Stomach (tissue), 4 donors: ENCODE measurements at regions not wholly inside any gene's neighbourhood (a gene's known extent, or its start where the extent isn't known, plus 50 kb on each side); places are given as distances from the start of the nearest gene placed in this dataset.
"Not testable (repeated sequence)": the region's sequence is repeated elsewhere in the genome, so short reads cannot be mapped to it uniquely, and the experiment has no call there.

Experiments used
- CTCF ChIP-seq, 7 experiments: fragments of 450-650 bp in 4 of 7; fragments of 200-600 bp in 3 of 7; sonication (generic) in 3 of 7; IDR thresholded peaks; one replicate each; pipeline ENCODE4 v1.5.1; 2016 to 2019; ENCODE audit warnings: antibody characterized with exemption in 7 of 7, control low read depth in 2 of 7, mild to moderate bottlenecking in 1 of 7
- EP300 ChIP-seq: sonication (generic); formaldehyde crosslinking; IDR thresholded peaks from one replicate; pipeline ENCODE4 v1.6.1; 2017; ENCODE audit warnings: antibody characterized with exemption
- POLR2A ChIP-seq, 4 donors: fragments of 450-650 bp; IDR thresholded peaks; one replicate each; pipeline ENCODE4 v1.6.1; 2016; ENCODE audit warnings: antibody characterized with exemption in 4 of 4, control low read depth in 2 of 4, mild to moderate bottlenecking in 1 of 4, moderate library complexity in 1 of 4
- POLR2AphosphoS5 ChIP-seq, 3 donors: sonication (generic); formaldehyde crosslinking; IDR thresholded peaks; one replicate each; pipeline ENCODE4 v1.6.1; 2016; ENCODE audit warnings: antibody characterized with exemption in 3 of 3

GRCh38 chr17:21783017-21783416 is 90.7 kb downstream of the KCNJ18 start:
- TF ChIP-seq CTCF (IDR thresholded peaks at IDR 0.05); POLR2AphosphoS5 (IDR thresholded peaks at IDR 0.05); EP300; POLR2A (IDR thresholded peaks at IDR 0.05): not testable (repeated sequence)
